Stimulated activated naive B cell treated with anti-CD40 and anti-IgM and Interleukin-4, amounts not matched to agents 10 μg/mL and 1 μg/mL and 100 μg/mL, for 72 hours (primary cell): ENCODE measurements at regions not wholly inside any gene's neighbourhood (a gene's known extent, or its start where the extent isn't known, plus 50 kb on each side); places are given as distances from the start of the nearest gene placed in this dataset.

Experiments
- ATAC-seq, 2 donors: fragments of 150-1000 bp; cut with Tn5 transposase; replicated peaks; 2 replicates each; pipeline ENCODE4 v1.10.0; 2021; ENCODE audit warnings: moderate library complexity in 1 of 2
- DNase-seq: peaks from one replicate; pipeline ENCODE4 v3.0.0; 2021
- H3K27ac Mint-ChIP-seq: one replicate; pipeline ENCODE4 v1.8.0; 2022; ENCODE audit warnings: mild to moderate bottlenecking, mixed read lengths
- H3K27me3 Mint-ChIP-seq, 2 donors: one replicate each; pipeline ENCODE4 v1.8.0; 2022; ENCODE audit warnings: mixed read lengths in 2 of 2
- H3K36me3 Mint-ChIP-seq, 2 donors: one replicate each; pipeline ENCODE4 v1.8.0; 2022; ENCODE audit warnings: mixed read lengths in 2 of 2, mild to moderate bottlenecking in 1 of 2
- H3K4me1 Mint-ChIP-seq, 2 donors: one replicate each; pipeline ENCODE4 v1.8.0; 2022; ENCODE audit warnings: mixed read lengths in 2 of 2, mild to moderate bottlenecking in 1 of 2
- H3K4me3 Mint-ChIP-seq, 2 donors: one replicate each; pipeline ENCODE4 v1.8.0; 2022; ENCODE audit warnings: mild to moderate bottlenecking in 2 of 2, mixed read lengths in 2 of 2, moderate library complexity in 1 of 2
- H3K9me3 Mint-ChIP-seq, 2 donors: one replicate each; pipeline ENCODE4 v1.8.0; 2022; ENCODE audit warnings: mixed read lengths in 2 of 2, mild to moderate bottlenecking in 1 of 2

- peaks cover 0 to 3% of the 10 kb centered on the region in 2 donors for H3K27me3 Mint-ChIP-seq
- H3K9me3 Mint-ChIP-seq, result no peaks in the 10 kb centered on the region
- no peak for ATAC-seq
- no peak overlapping the region for H3K4me3 Mint-ChIP-seq
- no peak overlapping the region for H3K27ac Mint-ChIP-seq
- H3K4me1 Mint-ChIP-seq, result no peaks in the 10 kb centered on the region
- H3K36me3 Mint-ChIP-seq, result no peaks in the 10 kb centered on the region
- DNase-seq, result no peak
Observed at GRCh38 chr4:153966641-153967040, 177.8 kb upstream of the SFRP2 start.

GRCh38 chr4:153963216-153963615, 174.3 kb upstream of the SFRP2 start:
- Mint-ChIP-seq H3K4me1 (no peaks in the 10 kb centered on the region), H3K36me3 (no peaks in the 10 kb centered on the region), H3K4me3 (no peak overlapping the region), H3K9me3 (peaks cover 0 to 3% of the 10 kb centered on the region in 2 donors), H3K27ac (no peak overlapping the region), H3K27me3 (peaks cover 0 to 2% of the 10 kb centered on the region in 2 donors)
- DNase-seq (no peak), ATAC-seq (no peak)

- Mint-ChIP-seq H3K4me1 (no peaks in the 10 kb centered on the region), H3K36me3 (no peaks in the 10 kb centered on the region), H3K27ac (no peak overlapping the region), H3K27me3 (no peaks in the 10 kb centered on the region), H3K4me3 (no peak overlapping the region), H3K9me3 (peaks cover 0 to 3% of the 10 kb centered on the region in 2 donors)
- ATAC-seq (no peak), DNase-seq (no peak)
Observed at GRCh38 chr4:153962311-153963039, 173.6 kb upstream of the SFRP2 start.

- Mint-ChIP-seq H3K36me3 (no peaks in the 10 kb centered on the region), H3K27me3 (peaks cover 6 to 8% of the 10 kb centered on the region in 2 donors), H3K4me3 (no peak overlapping the region), H3K27ac (no peak overlapping the region), H3K4me1 (no peaks in the 10 kb centered on the region), H3K9me3 (peaks cover 0 to 8% of the 10 kb centered on the region in 2 donors)
- ATAC-seq (no peak), DNase-seq (no peak)
Observed at GRCh38 chr4:153955327-153955726, 166.4 kb upstream of the SFRP2 start.

GRCh38 chr4:153954654-153955053, 165.8 kb upstream of the SFRP2 start:
- Mint-ChIP-seq H3K4me1 (no peaks in the 10 kb centered on the region), H3K27me3 (peaks cover 6 to 11% of the 10 kb centered on the region in 2 donors), H3K4me3 (no peak overlapping the region), H3K36me3 (no peaks in the 10 kb centered on the region), H3K9me3 (peaks cover 0 to 8% of the 10 kb centered on the region in 2 donors), H3K27ac (no peak overlapping the region)
- ATAC-seq, result no peak
- DNase-seq, result no peak

GRCh38 chr4:153950100-153950979, 161.5 kb upstream of the SFRP2 start:
- Mint-ChIP-seq H3K4me1 (no peaks in the 10 kb centered on the region), H3K4me3 (no peak overlapping the region), H3K36me3 (no peaks in the 10 kb centered on the region), H3K27ac (no peak overlapping the region), H3K27me3 (peaks cover 6 to 14% of the 10 kb centered on the region in 2 donors), H3K9me3 (peaks cover 0 to 3% of the 10 kb centered on the region in 2 donors)
- DNase-seq (no peak), ATAC-seq (peak; percentile 52 to 55)

- Mint-ChIP-seq H3K9me3 (no peaks in the 10 kb centered on the region), H3K27me3 (peaks cover 8 to 11% of the 10 kb centered on the region in 2 donors), H3K4me3 (no peak overlapping the region), H3K36me3 (no peaks in the 10 kb centered on the region), H3K4me1 (peaks cover 0 to 2% of the 10 kb centered on the region in 2 donors), H3K27ac (no peak overlapping the region)
- DNase-seq, result no peak
- ATAC-seq, result no peak
Observed at GRCh38 chr4:153948041-153948440, 159.2 kb upstream of the SFRP2 start.

- DNase-seq, result no peak
- peaks cover 11 to 12% of the 10 kb centered on the region in 2 donors for H3K27me3 Mint-ChIP-seq
- no peak overlapping the region for H3K27ac Mint-ChIP-seq
- no peak overlapping the region for H3K4me3 Mint-ChIP-seq
- peaks cover 0 to 2% of the 10 kb centered on the region in 2 donors for H3K4me1 Mint-ChIP-seq
- no peaks in the 10 kb centered on the region for H3K36me3 Mint-ChIP-seq
- ATAC-seq, result no peak
- H3K9me3 Mint-ChIP-seq, result no peaks in the 10 kb centered on the region
Observed at GRCh38 chr4:153947124-153947523, 158.2 kb upstream of the SFRP2 start.

- H3K4me1 Mint-ChIP-seq, result peaks cover 0 to 2% of the 10 kb centered on the region in 2 donors
- no peaks in the 10 kb centered on the region for H3K36me3 Mint-ChIP-seq
- no peaks in the 10 kb centered on the region for H3K9me3 Mint-ChIP-seq
- H3K27ac Mint-ChIP-seq, result no peak overlapping the region
- DNase-seq, result no peak
- no peak overlapping the region for H3K4me3 Mint-ChIP-seq
- peaks cover 12 to 13% of the 10 kb centered on the region in 2 donors for H3K27me3 Mint-ChIP-seq
- ATAC-seq, result no peak
Observed at GRCh38 chr4:153945704-153946103, 156.8 kb upstream of the SFRP2 start.

- Mint-ChIP-seq H3K4me1 (peaks cover 0 to 2% of the 10 kb centered on the region in 2 donors), H3K9me3 (no peaks in the 10 kb centered on the region), H3K4me3 (no peak overlapping the region), H3K27me3 (peaks cover 9 to 12% of the 10 kb centered on the region in 2 donors), H3K27ac (no peak overlapping the region), H3K36me3 (no peaks in the 10 kb centered on the region)
- DNase-seq, result no peak
- ATAC-seq, result peak; percentile 42 to 71
Observed at GRCh38 chr4:153943738-153944415, 155.0 kb upstream of the SFRP2 start.

GRCh38 chr4:153940916-153941315, 152.0 kb upstream of the SFRP2 start:
- peaks cover 5 to 12% of the 10 kb centered on the region in 2 donors for H3K27me3 Mint-ChIP-seq
- H3K27ac Mint-ChIP-seq, result no peak overlapping the region

GRCh38 chr4:153939570-153939969, 150.7 kb upstream of the SFRP2 start:
- Mint-ChIP-seq H3K27me3 (peaks cover 11 to 19% of the 10 kb centered on the region in 2 donors), H3K36me3 (no peaks in the 10 kb centered on the region), H3K9me3 (no peaks in the 10 kb centered on the region)

More at GRCh38 chr4:153940916-153941315, 152.0 kb upstream of the SFRP2 start:
- no peak for DNase-seq
- Mint-ChIP-seq H3K4me3 (no peak overlapping the region), H3K9me3 (no peaks in the 10 kb centered on the region), H3K4me1 (peaks cover 0 to 2% of the 10 kb centered on the region in 2 donors), H3K36me3 (no peaks in the 10 kb centered on the region)
- peak in 1 of 2 donors; percentile 31 for ATAC-seq

GRCh38 chr4:153938994-153939393, 150.1 kb upstream of the SFRP2 start:
- no peak overlapping the region for H3K4me3 Mint-ChIP-seq

More at GRCh38 chr4:153939570-153939969, 150.7 kb upstream of the SFRP2 start:
- DNase-seq (no peak), ATAC-seq (no peak)
- Mint-ChIP-seq H3K4me1 (peaks cover 0 to 2% of the 10 kb centered on the region in 2 donors), H3K4me3 (no peak overlapping the region), H3K27ac (no peak overlapping the region)

GRCh38 chr4:153937289-153937688, 148.4 kb upstream of the SFRP2 start:
- H3K4me1 Mint-ChIP-seq, result no peaks in the 10 kb centered on the region
- H3K27me3 Mint-ChIP-seq, result peaks cover 21 to 22% of the 10 kb centered on the region in 2 donors
- no peak for DNase-seq
- H3K9me3 Mint-ChIP-seq, result no peaks in the 10 kb centered on the region
- H3K36me3 Mint-ChIP-seq, result no peaks in the 10 kb centered on the region
- ATAC-seq, result no peak
- no peak overlapping the region for H3K4me3 Mint-ChIP-seq
- no peak overlapping the region for H3K27ac Mint-ChIP-seq

More at GRCh38 chr4:153938994-153939393, 150.1 kb upstream of the SFRP2 start:
- peaks cover 14 to 21% of the 10 kb centered on the region in 2 donors for H3K27me3 Mint-ChIP-seq
- no peak for ATAC-seq
- H3K9me3 Mint-ChIP-seq, result no peaks in the 10 kb centered on the region
- no peaks in the 10 kb centered on the region for H3K36me3 Mint-ChIP-seq
- DNase-seq, result no peak
- peaks cover 0 to 2% of the 10 kb centered on the region in 2 donors for H3K4me1 Mint-ChIP-seq
- no peak overlapping the region for H3K27ac Mint-ChIP-seq
